ENCODE measurements at regions not wholly inside any gene's neighbourhood (a gene's known extent, or its start where the extent isn't known, plus 50 kb on each side); places are given as distances from the start of the nearest gene placed in this dataset.

DNA sequence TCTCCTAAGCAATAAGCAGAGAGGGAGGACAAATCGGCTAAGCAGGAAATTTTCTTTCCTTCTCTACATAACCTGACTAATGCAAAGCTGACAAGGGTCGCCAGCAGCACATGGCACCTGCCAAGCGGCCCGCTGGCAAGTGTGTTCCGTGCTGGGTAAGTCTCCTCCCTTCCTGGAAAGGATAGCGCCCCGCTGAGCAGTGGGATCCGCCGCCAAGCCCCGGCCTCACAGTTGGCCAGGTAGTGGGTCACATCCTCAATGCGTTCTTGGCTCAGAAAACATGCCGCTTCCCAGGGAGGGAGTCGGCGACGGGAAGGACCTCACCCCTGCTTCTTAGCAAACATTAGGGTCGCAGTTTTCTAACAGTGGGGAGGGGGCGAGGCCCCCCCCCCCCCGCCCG is 488.9 kb upstream of the NUPR2 start:
- H3K4ac ChIP-seq (ENCODE audit: low read depth in 1 of 2, low read length in 2 of 2), result no peak overlapping the region
- H3K9me3 ChIP-seq (ENCODE audit: control insufficient read depth, low read length), result peaks cover 65% of the 10 kb centered on the region
- H2BK5ac ChIP-seq (ENCODE audit: low read depth, low read length, poor library complexity, severe bottlenecking), result no peak overlapping the region
- H3K23ac ChIP-seq (ENCODE audit: low read length in 2 of 2), result no peak overlapping the region
- DNase-seq, result no peak
- 77% methylated on average over 19 of the region's 19 CpGs for WGBS
- no peak overlapping the region for H4K91ac ChIP-seq (ENCODE audit: low read length)
- H3K14ac ChIP-seq (ENCODE audit: low read length in 2 of 2), result no peak overlapping the region
- H3K4me1 ChIP-seq (ENCODE audit: control insufficient read depth, insufficient read depth, low read depth, low read length), result no peaks in the 10 kb centered on the region
- H3K18ac ChIP-seq (ENCODE audit: low read depth in 1 of 2, low read length in 2 of 2), result no peak overlapping the region
- no peak overlapping the region for H2AK5ac ChIP-seq (ENCODE audit: low read length, severe bottlenecking)
- no peak overlapping the region for H4K8ac ChIP-seq (ENCODE audit: low read length)
- no peaks in the 10 kb centered on the region for H3K27me3 ChIP-seq (ENCODE audit: control insufficient read depth in 1 of 2, insufficient read depth in 1 of 2, low read length in 2 of 2)
- no peak overlapping the region for H2BK15ac ChIP-seq (ENCODE audit: low read depth, poor library complexity, severe bottlenecking)
- no peak overlapping the region for H2BK120ac ChIP-seq (ENCODE audit: low read depth, low read length)
- H3K36me3 ChIP-seq (ENCODE audit: control insufficient read depth in 1 of 2, insufficient read depth in 2 of 2, low read depth in 1 of 2, low read length in 2 of 2), result no peaks in the 10 kb centered on the region
- no peak overlapping the region for H2AFZ ChIP-seq (ENCODE audit: low read depth, low read length)
- no peaks in the 10 kb centered on the region for H3K79me1 ChIP-seq (replicated peaks; ENCODE audit: low read length, poor library complexity, severe bottlenecking)
- no peak overlapping the region for H3K4me3 ChIP-seq (ENCODE audit: insufficient read depth in 1 of 2, low read depth in 1 of 2, low read length in 2 of 2)
- H2BK12ac ChIP-seq (ENCODE audit: low read length in 2 of 2), result no peak overlapping the region
- H3K9ac ChIP-seq (ENCODE audit: low read length), result no peak overlapping the region
- H3K4me2 ChIP-seq (ENCODE audit: low read length, poor library complexity, severe bottlenecking), result no peak overlapping the region
- no peak overlapping the region for H3K27ac ChIP-seq (ENCODE audit: low read length, poor library complexity, severe bottlenecking)

DNA sequence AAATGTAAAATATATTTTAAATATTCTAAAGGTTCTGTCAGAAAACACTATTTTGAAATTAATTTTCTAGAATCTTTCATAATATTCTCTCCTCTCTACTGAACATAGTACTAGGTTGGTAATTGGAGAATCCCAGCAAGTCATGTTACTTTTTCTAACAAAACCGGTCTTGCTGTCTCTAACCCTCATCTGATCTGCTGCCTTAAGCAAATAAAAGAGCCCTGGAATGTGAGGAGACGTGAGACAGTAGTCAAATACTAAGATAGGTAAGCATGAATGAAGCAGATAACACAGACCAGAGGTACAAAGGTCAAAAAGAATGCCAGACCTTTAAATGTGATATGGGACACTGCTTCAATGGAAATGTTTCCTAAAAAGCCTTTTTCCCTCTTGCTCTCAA is 462.4 kb upstream of the NUPR2 start:
- Histone ChIP-seq H4K91ac (ENCODE audit: low read length) (no peak overlapping the region), H3K27ac (ENCODE audit: low read length, poor library complexity, severe bottlenecking) (no peak overlapping the region), H2AK5ac (ENCODE audit: low read length, severe bottlenecking) (no peak overlapping the region), H3K79me1 (replicated peaks; ENCODE audit: low read length, poor library complexity, severe bottlenecking) (no peaks in the 10 kb centered on the region), H3K23ac (ENCODE audit: low read length in 2 of 2) (no peak overlapping the region), H2BK12ac (ENCODE audit: low read length in 2 of 2) (no peak overlapping the region), H3K9me3 (ENCODE audit: control insufficient read depth, low read length) (peaks cover 55% of the 10 kb centered on the region), H3K4me3 (ENCODE audit: insufficient read depth in 1 of 2, low read depth in 1 of 2, low read length in 2 of 2) (no peak overlapping the region), H2BK15ac (ENCODE audit: low read depth, poor library complexity, severe bottlenecking) (no peak overlapping the region), H4K8ac (ENCODE audit: low read length) (no peak overlapping the region), H3K18ac (ENCODE audit: low read depth in 1 of 2, low read length in 2 of 2) (no peak overlapping the region), H3K4me2 (ENCODE audit: low read length, poor library complexity, severe bottlenecking) (no peak overlapping the region), H3K27me3 (ENCODE audit: control insufficient read depth in 1 of 2, insufficient read depth in 1 of 2, low read length in 2 of 2) (no peaks in the 10 kb centered on the region), H3K9ac (ENCODE audit: low read length) (no peak overlapping the region), H3K36me3 (ENCODE audit: control insufficient read depth in 1 of 2, insufficient read depth in 2 of 2, low read depth in 1 of 2, low read length in 2 of 2) (no peaks in the 10 kb centered on the region), H3K4ac (ENCODE audit: low read depth in 1 of 2, low read length in 2 of 2) (no peak overlapping the region), H2BK5ac (ENCODE audit: low read depth, low read length, poor library complexity, severe bottlenecking) (no peak overlapping the region), H3K14ac (ENCODE audit: low read length in 2 of 2) (no peak overlapping the region), H3K4me1 (ENCODE audit: control insufficient read depth, insufficient read depth, low read depth, low read length) (no peaks in the 10 kb centered on the region), H2BK120ac (ENCODE audit: low read depth, low read length) (no peak overlapping the region), H2AFZ (ENCODE audit: low read depth, low read length) (no peak overlapping the region)
- no peak for DNase-seq
- WGBS, result 0% methylated on average over 1 of the region's 2 CpGs

DNA sequence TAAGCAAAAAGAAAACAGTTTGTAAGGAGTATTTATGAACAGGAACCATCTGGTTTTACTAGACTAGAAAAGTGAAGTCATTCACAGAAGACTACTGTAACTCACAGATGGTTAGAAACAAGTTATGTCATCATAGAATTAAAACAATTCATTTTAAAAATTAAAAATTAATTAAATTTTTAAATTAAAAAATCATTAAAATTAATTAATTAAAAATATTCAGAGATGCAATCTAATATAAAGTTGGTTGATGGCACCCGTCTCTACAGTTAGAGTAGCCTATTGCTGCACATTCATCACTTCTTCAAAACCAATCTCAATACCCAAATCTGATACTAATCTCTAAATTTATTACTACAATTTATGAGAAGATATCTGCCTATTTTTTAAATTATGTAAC is 454.8 kb upstream of the NUPR2 start:
- Histone ChIP-seq H3K27ac (ENCODE audit: low read length, poor library complexity, severe bottlenecking) (no peak overlapping the region), H3K9me3 (ENCODE audit: control insufficient read depth, low read length) (peaks cover 36% of the 10 kb centered on the region), H3K4me3 (ENCODE audit: insufficient read depth in 1 of 2, low read depth in 1 of 2, low read length in 2 of 2) (no peak overlapping the region), H3K4me2 (ENCODE audit: low read length, poor library complexity, severe bottlenecking) (no peak overlapping the region), H4K8ac (ENCODE audit: low read length) (no peak overlapping the region), H2AK5ac (ENCODE audit: low read length, severe bottlenecking) (no peak overlapping the region), H3K18ac (ENCODE audit: low read depth in 1 of 2, low read length in 2 of 2) (no peak overlapping the region), H2BK12ac (ENCODE audit: low read length in 2 of 2) (no peak overlapping the region), H4K91ac (ENCODE audit: low read length) (no peak overlapping the region), H3K4me1 (ENCODE audit: control insufficient read depth, insufficient read depth, low read depth, low read length) (no peaks in the 10 kb centered on the region), H2AFZ (ENCODE audit: low read depth, low read length) (no peak overlapping the region), H2BK120ac (ENCODE audit: low read depth, low read length) (no peak overlapping the region), H3K23ac (ENCODE audit: low read length in 2 of 2) (no peak overlapping the region), H3K36me3 (ENCODE audit: control insufficient read depth in 1 of 2, insufficient read depth in 2 of 2, low read depth in 1 of 2, low read length in 2 of 2) (no peaks in the 10 kb centered on the region), H2BK5ac (ENCODE audit: low read depth, low read length, poor library complexity, severe bottlenecking) (no peak overlapping the region), H3K27me3 (ENCODE audit: control insufficient read depth in 1 of 2, insufficient read depth in 1 of 2, low read length in 2 of 2) (no peaks in the 10 kb centered on the region), H3K14ac (ENCODE audit: low read length in 2 of 2) (no peak overlapping the region), H3K9ac (ENCODE audit: low read length) (no peak overlapping the region), H3K79me1 (replicated peaks; ENCODE audit: low read length, poor library complexity, severe bottlenecking) (no peaks in the 10 kb centered on the region), H3K4ac (ENCODE audit: low read depth in 1 of 2, low read length in 2 of 2) (no peak overlapping the region), H2BK15ac (ENCODE audit: low read depth, poor library complexity, severe bottlenecking) (no peak overlapping the region)
- DNase-seq, result no peak
- no CpG with 5 or more reads among the region's 1 CpG for WGBS

DNA sequence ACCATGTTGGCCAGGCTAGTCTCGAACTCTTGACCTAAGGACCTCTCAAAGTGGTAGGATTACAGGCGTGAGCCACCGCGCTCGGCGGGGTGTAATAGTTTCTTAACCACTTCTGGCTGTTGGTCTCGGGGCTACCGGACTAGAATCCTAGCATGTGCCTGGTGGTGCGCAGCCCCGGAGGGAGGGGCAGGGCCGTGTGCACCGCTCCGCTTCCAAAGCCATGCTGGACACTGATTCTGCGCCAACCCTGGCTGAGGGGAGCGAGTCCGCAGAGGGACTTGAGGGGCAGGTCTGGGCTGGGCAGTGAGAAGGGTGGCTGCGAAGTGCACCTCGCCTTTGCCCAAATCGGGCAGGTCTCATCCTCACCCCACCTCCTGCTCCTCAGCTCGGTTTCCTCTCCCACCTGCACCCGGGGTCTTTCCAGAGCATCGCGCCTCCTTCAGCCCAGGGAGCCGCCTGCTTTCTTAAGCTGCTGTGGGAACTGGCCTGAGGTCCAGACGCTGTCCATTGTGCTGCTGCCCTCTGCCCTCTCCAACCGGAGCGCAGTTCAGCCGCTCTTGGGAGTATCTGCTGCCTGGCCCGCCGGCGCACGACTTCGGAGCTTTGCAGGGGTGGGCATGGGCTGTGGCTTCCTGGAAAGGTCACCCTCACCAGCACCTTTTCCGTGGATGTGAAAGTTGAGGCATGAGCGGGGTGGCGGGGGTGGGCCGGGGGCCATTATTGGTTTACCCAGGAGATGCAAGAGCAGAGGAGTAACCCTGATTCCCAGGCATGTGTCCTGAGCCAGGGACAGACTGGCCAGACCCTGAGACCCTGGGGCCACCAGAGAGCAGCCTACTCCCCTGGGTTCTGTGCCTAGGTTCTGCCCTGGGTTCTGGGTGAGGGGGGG is 422.6 kb upstream of the NUPR2 start:
- Histone ChIP-seq H2BK5ac (ENCODE audit: low read depth, low read length, poor library complexity, severe bottlenecking) (no peak overlapping the region), H3K23ac (ENCODE audit: low read length in 2 of 2) (no peak overlapping the region), H2AFZ (ENCODE audit: low read depth, low read length) (no peak overlapping the region), H3K4me3 (ENCODE audit: insufficient read depth in 1 of 2, low read depth in 1 of 2, low read length in 2 of 2) (no peak overlapping the region), H2BK12ac (ENCODE audit: low read length in 2 of 2) (no peak overlapping the region), H2BK120ac (ENCODE audit: low read depth, low read length) (no peak overlapping the region), H3K4ac (ENCODE audit: low read depth in 1 of 2, low read length in 2 of 2) (no peak overlapping the region), H3K4me1 (ENCODE audit: control insufficient read depth, insufficient read depth, low read depth, low read length) (no peaks in the 10 kb centered on the region), H3K9ac (ENCODE audit: low read length) (no peak overlapping the region), H4K91ac (ENCODE audit: low read length) (no peak overlapping the region), H3K79me1 (replicated peaks; ENCODE audit: low read length, poor library complexity, severe bottlenecking) (no peaks in the 10 kb centered on the region), H3K9me3 (ENCODE audit: control insufficient read depth, low read length) (peaks cover 64% of the 10 kb centered on the region), H2BK15ac (ENCODE audit: low read depth, poor library complexity, severe bottlenecking) (no peak overlapping the region), H3K4me2 (ENCODE audit: low read length, poor library complexity, severe bottlenecking) (no peak overlapping the region), H2AK5ac (ENCODE audit: low read length, severe bottlenecking) (no peak overlapping the region), H3K27me3 (ENCODE audit: control insufficient read depth in 1 of 2, insufficient read depth in 1 of 2, low read length in 2 of 2) (no peaks in the 10 kb centered on the region), H3K36me3 (ENCODE audit: control insufficient read depth in 1 of 2, insufficient read depth in 2 of 2, low read depth in 1 of 2, low read length in 2 of 2) (no peaks in the 10 kb centered on the region), H4K8ac (ENCODE audit: low read length) (no peak overlapping the region), H3K18ac (ENCODE audit: low read depth in 1 of 2, low read length in 2 of 2) (no peak overlapping the region), H3K27ac (ENCODE audit: low read length, poor library complexity, severe bottlenecking) (no peak overlapping the region), H3K14ac (ENCODE audit: low read length in 2 of 2) (no peak overlapping the region)
- WGBS, result 90% methylated on average over 34 of the region's 37 CpGs
- no peak for DNase-seq
